Gastrocnemius medialis (tissue), 4 donors: ENCODE measurements at regions not wholly inside any gene's neighbourhood (a gene's known extent, or its start where the extent isn't known, plus 50 kb on each side); places are given as distances from the start of the nearest gene placed in this dataset.

Source experiments
- ATAC-seq, 2 donors: fragments of 150-250 bp; one replicate each; pipeline ENCODE4 v1.9.1; 2016
- DNase-seq, 2 donors: peaks; one replicate each; pipeline ENCODE4 v3.0.0-alpha.2; 2019
- H3K27ac ChIP-seq, 4 donors: fragments of 200-600 bp; sonication (generic); 1 replicate in 1 of 4; 2 replicates in 3 of 4; pipeline ENCODE4 v1.5.1; 2016 to 2018; ENCODE audit warnings: mild to moderate bottlenecking in 2 of 4, moderate library complexity in 1 of 4
- H3K27me3 ChIP-seq, 3 donors: fragments of 200-600 bp; sonication (generic) in 2 of 3; 1 replicate in 1 of 3; 2 replicates in 2 of 3; pipeline versions ENCODE4 v1.5.1 to v1.6.0; 2016 to 2019; ENCODE audit warnings: mild to moderate bottlenecking in 1 of 3, moderate library complexity in 1 of 3
- H3K36me3 ChIP-seq, 2 donors: fragments of 200-600 bp; sonication (generic) in 1 of 2; one replicate each; pipeline ENCODE4 v1.5.1; 2017 to 2018
- H3K4me1 ChIP-seq, 2 donors: fragments of 200-600 bp; sonication (generic) in 1 of 2; one replicate each; pipeline ENCODE4 v1.5.1; 2016 to 2017; ENCODE audit warnings: mild to moderate bottlenecking in 2 of 2
- H3K4me3 ChIP-seq, 4 donors: fragments of 200-600 bp; sonication (generic) in 3 of 4; 1 replicate in 1 of 4; 2 replicates in 3 of 4; pipeline ENCODE4 v1.5.1; 2016 to 2019; ENCODE audit warnings: mild to moderate bottlenecking in 2 of 4
- H3K9me3 ChIP-seq, 3 donors: fragments of 200-600 bp; sonication (generic) in 2 of 3; 1 replicate in 1 of 3; 2 replicates in 2 of 3; pipeline ENCODE4 v1.5.1; 2016 to 2019
- CTCF ChIP-seq, 5 experiments: fragments of 450-650 bp in 3 of 5; fragments of 200-600 bp in 2 of 5; sonication (generic) in 2 of 5; IDR thresholded peaks in 4 of 5; conservative IDR thresholded peaks in 1 of 5; 1 replicate in 4 of 5; 2 replicates in 1 of 5; pipeline ENCODE4 v1.5.1; 2016 to 2019; ENCODE audit warnings: antibody characterized with exemption in 5 of 5, mild to moderate bottlenecking in 3 of 5, moderate library complexity in 3 of 5
- POLR2A ChIP-seq, 2 donors: fragments of 450-650 bp; IDR thresholded peaks; one replicate each; pipeline ENCODE4 v1.6.1; 2017; ENCODE audit warnings: antibody characterized with exemption in 2 of 2, mild to moderate bottlenecking in 2 of 2, moderate library complexity in 2 of 2
- in situ Hi-C, 4 donors: fragments of 200-750 bp; cut with MboI; loops; one replicate each; pipeline versions ENCODE4 v1.15.0 to v1.8.0; 2017; ENCODE audit warnings: low sequenced_read_pairs in 4 of 4
- intact Hi-C: fragments of 100-400 bp; cut with DNase I; formaldehyde crosslinking; loops from one replicate; pipeline ENCODE4 v1.15.1; 2023; ENCODE audit warnings: low total_unique reads

- Histone ChIP-seq H3K4me1 (peaks cover 9 to 19% of the 10 kb centered on the region in 2 donors), H3K9me3 (no peaks in the 10 kb centered on the region), H3K27ac (no peak overlapping the region), H3K4me3 (no peak overlapping the region), H3K36me3 (no peaks in the 10 kb centered on the region), H3K27me3 (no peaks in the 10 kb centered on the region)
- in situ Hi-C loops (no loop called here), intact Hi-C loops (no loop called here)
- TF ChIP-seq POLR2A (IDR thresholded peaks at IDR 0.05) (no peak), CTCF (IDR thresholded peaks at IDR 0.05 in 4 of 5, conservative IDR thresholded peaks at IDR 0.05 in 1 of 5) (no peak)
- ATAC-seq (no peak), DNase-seq (no peak)
Measured at GRCh38 chr6:16063580-16063979, 65.3 kb upstream of the MYLIP start.

- Histone ChIP-seq H3K36me3 (no peaks in the 10 kb centered on the region), H3K4me1 (peaks cover 14 to 29% of the 10 kb centered on the region in 2 donors), H3K9me3 (no peaks in the 10 kb centered on the region), H3K27me3 (no peaks in the 10 kb centered on the region), H3K27ac (no peak overlapping the region), H3K4me3 (no peak overlapping the region)
- no peak for DNase-seq
- in situ Hi-C loops, result no loop called here
- intact Hi-C loops, result no loop called here
- TF ChIP-seq CTCF (IDR thresholded peaks at IDR 0.05 in 4 of 5, conservative IDR thresholded peaks at IDR 0.05 in 1 of 5), result no peak
- TF ChIP-seq POLR2A (IDR thresholded peaks at IDR 0.05), result no peak
- no peak for ATAC-seq
Measured at GRCh38 chr6:16061818-16062217, 67.1 kb upstream of the MYLIP start.

GRCh38 chr6:16060039-16060438 lies 68.8 kb upstream of the MYLIP start:
- Histone ChIP-seq H3K4me1 (peaks cover 14 to 29% of the 10 kb centered on the region in 2 donors), H3K27ac (peak overlapping the region; percentile 50 to 57 (median 54)), H3K9me3 (no peaks in the 10 kb centered on the region), H3K27me3 (no peaks in the 10 kb centered on the region), H3K4me3 (peak overlapping the region in 1 of 4 donors; percentile 5), H3K36me3 (no peaks in the 10 kb centered on the region)
- ATAC-seq, result no peak
- no peak for DNase-seq
- in situ Hi-C loops, result no loop called here
- TF ChIP-seq CTCF (IDR thresholded peaks at IDR 0.05 in 4 of 5, conservative IDR thresholded peaks at IDR 0.05 in 1 of 5) (no peak), POLR2A (IDR thresholded peaks at IDR 0.05) (no peak)
- intact Hi-C loops, result no loop called here

- peak overlapping the region; percentile 50 to 57 (median 54) for H3K27ac ChIP-seq
- in situ Hi-C loops (no loop called here), intact Hi-C loops (loop anchor here (10.0 kb wide), 1 partner anchor 105 kb away; no protein-coding TSS in a partner anchor)
- no peak for DNase-seq
- H3K9me3 ChIP-seq, result no peaks in the 10 kb centered on the region
- H3K4me1 ChIP-seq, result peaks cover 14 to 26% of the 10 kb centered on the region in 2 donors
- H3K36me3 ChIP-seq, result no peaks in the 10 kb centered on the region
- H3K4me3 ChIP-seq, result peak overlapping the region in 1 of 4 donors; percentile 5
- no peak for TF ChIP-seq POLR2A (IDR thresholded peaks at IDR 0.05)
- TF ChIP-seq CTCF (IDR thresholded peaks at IDR 0.05 in 4 of 5, conservative IDR thresholded peaks at IDR 0.05 in 1 of 5), result no peak
- H3K27me3 ChIP-seq, result no peaks in the 10 kb centered on the region
- peak in 1 of 2 donors; percentile 43 for ATAC-seq
Measured at GRCh38 chr6:16059496-16059895, 69.4 kb upstream of the MYLIP start.

GRCh38 chr6:16058929-16059345 lies 69.9 kb upstream of the MYLIP start:
- H3K27me3 ChIP-seq, result no peaks in the 10 kb centered on the region
- H3K27ac ChIP-seq, result peak overlapping the region; percentile 50 to 57 (median 54)
- in situ Hi-C loops (no loop called here), intact Hi-C loops (loop anchor here (10.0 kb wide), 1 partner anchor 104 kb away; no protein-coding TSS in a partner anchor)
- ATAC-seq (no peak), DNase-seq (no peak)
- H3K4me3 ChIP-seq, result no peak overlapping the region
- no peaks in the 10 kb centered on the region for H3K36me3 ChIP-seq
- H3K9me3 ChIP-seq, result no peaks in the 10 kb centered on the region
- TF ChIP-seq POLR2A (IDR thresholded peaks at IDR 0.05), result no peak
- TF ChIP-seq CTCF (IDR thresholded peaks at IDR 0.05 in 4 of 5, conservative IDR thresholded peaks at IDR 0.05 in 1 of 5), result no peak
- H3K4me1 ChIP-seq, result peaks cover 14 to 24% of the 10 kb centered on the region in 2 donors
